ENCODE measurements at regions not wholly inside any gene's neighbourhood (a gene's known extent, or its start where the extent isn't known, plus 50 kb on each side); places are given as distances from the start of the nearest gene placed in this dataset.

DNA sequence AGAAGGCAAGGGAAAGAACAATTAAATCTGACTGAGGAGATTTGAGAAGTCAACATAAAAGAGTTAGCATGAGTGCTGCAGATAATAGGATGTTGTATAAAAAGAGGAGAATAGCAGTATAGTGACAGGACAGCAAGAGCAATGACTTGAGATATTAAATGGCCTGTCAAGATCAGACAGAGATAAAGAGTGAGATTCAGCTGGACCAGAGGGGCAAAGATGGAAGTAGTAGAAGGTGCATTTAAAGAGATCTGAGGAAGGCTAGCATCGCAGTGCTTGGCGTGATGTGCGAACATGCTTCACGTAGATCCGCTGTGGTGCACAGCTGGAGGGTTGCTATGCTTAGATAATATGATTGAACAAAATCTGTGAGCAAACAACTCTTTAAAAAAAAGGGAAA, 1422.6 kb upstream of the CDH8 start:
- DNase-seq (ENCODE audit: low read depth, low spot score) = no peak
- POLR2A ChIA-PET = no interaction called here
- H3K27me3 ChIP-seq (ENCODE audit: control insufficient read depth, insufficient read depth, low read length) = no peaks in the 10 kb centered on the region
- no peaks in the 10 kb centered on the region for H3K9me3 ChIP-seq (ENCODE audit: control insufficient read depth, insufficient read depth, low read depth, low read length)
- no peak overlapping the region for H3K27ac ChIP-seq (ENCODE audit: low read length)
- ATAC-seq = no peak
- H3K36me3 ChIP-seq (ENCODE audit: control insufficient read depth, insufficient read depth, low read length) = no peaks in the 10 kb centered on the region
- H3K4me1 ChIP-seq (ENCODE audit: control insufficient read depth, insufficient read depth, low read length) = no peaks in the 10 kb centered on the region
- intact Hi-C loops (cut with micrococcal nuclease; ENCODE audit: unreplicated experiment) (no loop called here), in situ Hi-C loops (cut with HindIII; ENCODE audit: low pct_unique_long_range_greater_than_20kb, low sequenced_read_pairs) (no loop called here)
- TF ChIP-seq POLR2AphosphoS5 (IDR thresholded peaks at IDR 0.05; ENCODE audit: low read depth, low read length) (no peak), CTCF (IDR thresholded peaks at IDR 0.05) (no peak), REST (IDR thresholded peaks at IDR 0.05; ENCODE audit: insufficient read depth in 1 of 2, low read depth in 2 of 2, low read length in 1 of 2) (no peak), TCF7L2 (IDR thresholded peaks at IDR 0.05; ENCODE audit: low read depth, low read length) (no peak), SIN3A (IDR thresholded peaks at IDR 0.05; ENCODE audit: borderline replicate concordance, insufficient read depth, low read depth, low read length) (no peak)
- BruUV-seq (replicated peaks) = no TSS peak
- CTCF ChIA-PET = no interaction called here
- no peak overlapping the region for H3K4me3 ChIP-seq (ENCODE audit: low read depth in 2 of 2, low read length in 2 of 2)

DNA sequence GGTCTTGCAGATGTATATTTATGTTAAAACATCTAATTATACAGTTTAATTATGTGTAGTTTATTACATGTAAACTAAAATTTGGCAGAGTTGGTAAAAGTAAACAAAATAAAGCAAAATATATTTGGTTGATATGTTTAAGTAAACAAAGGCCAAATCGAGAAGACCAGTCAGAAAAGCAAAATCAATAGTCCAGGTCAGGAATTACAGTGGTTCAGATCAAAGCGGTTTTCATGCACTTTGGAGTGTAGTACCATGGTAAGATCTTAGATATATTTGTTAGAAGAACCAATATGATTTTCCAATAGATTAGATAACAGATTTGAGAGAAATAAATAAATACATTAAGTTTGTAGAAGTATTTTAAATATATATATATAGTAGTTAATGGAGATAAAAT, 1421.6 kb upstream of the CDH8 start:
- ATAC-seq = no peak
- POLR2A ChIA-PET = no interaction called here

More for the DNA sequence above, 1421.6 kb upstream of the CDH8 start:
- no peaks in the 10 kb centered on the region for H3K4me1 ChIP-seq (ENCODE audit: control insufficient read depth, insufficient read depth, low read length)
- H3K27ac ChIP-seq (ENCODE audit: low read length) = no peak overlapping the region
- no peaks in the 10 kb centered on the region for H3K36me3 ChIP-seq (ENCODE audit: control insufficient read depth, insufficient read depth, low read length)
- BruUV-seq (replicated peaks) = no TSS peak
- no peak overlapping the region for H3K4me3 ChIP-seq (ENCODE audit: low read depth in 2 of 2, low read length in 2 of 2)
- H3K27me3 ChIP-seq (ENCODE audit: control insufficient read depth, insufficient read depth, low read length) = no peaks in the 10 kb centered on the region
- intact Hi-C loops (cut with micrococcal nuclease; ENCODE audit: unreplicated experiment) = no loop called here
- CTCF ChIA-PET = no interaction called here
- in situ Hi-C loops (cut with HindIII; ENCODE audit: low pct_unique_long_range_greater_than_20kb, low sequenced_read_pairs) = no loop called here
- TF ChIP-seq REST (IDR thresholded peaks at IDR 0.05; ENCODE audit: insufficient read depth in 1 of 2, low read depth in 2 of 2, low read length in 1 of 2) (no peak), SIN3A (IDR thresholded peaks at IDR 0.05; ENCODE audit: borderline replicate concordance, insufficient read depth, low read depth, low read length) (no peak), POLR2AphosphoS5 (IDR thresholded peaks at IDR 0.05; ENCODE audit: low read depth, low read length) (no peak), TCF7L2 (IDR thresholded peaks at IDR 0.05; ENCODE audit: low read depth, low read length) (no peak), CTCF (IDR thresholded peaks at IDR 0.05) (no peak)
- H3K9me3 ChIP-seq (ENCODE audit: control insufficient read depth, insufficient read depth, low read depth, low read length) = no peaks in the 10 kb centered on the region
- no peak for DNase-seq (ENCODE audit: low read depth, low spot score)
